SK-N-SH treated with all-trans-retinoic acid at 6 μM for 48 hours (cell line): ENCODE measurements at regions not wholly inside any gene's neighbourhood (a gene's known extent, or its start where the extent isn't known, plus 50 kb on each side); places are given as distances from the start of the nearest gene placed in this dataset.

Experiments used
- ARNTL ChIP-seq: fragments of 450-650 bp; formaldehyde crosslinking; IDR thresholded peaks from 2 replicates; pipeline ENCODE4 v1.5.0; 2020; ENCODE audit warnings: low read depth, mild to moderate bottlenecking, moderate library complexity, borderline replicate concordance
- ESRRG ChIP-seq: fragments of 250-450 bp; sonication (Bioruptor Pico); IDR thresholded peaks from 2 replicates; pipeline ENCODE4 v1.6.1; 2021; ENCODE audit warnings: mild to moderate bottlenecking
- GLIS3 ChIP-seq: fragments of 250-450 bp; sonication (Bioruptor Pico); IDR thresholded peaks from 2 replicates; pipeline ENCODE4 v1.5.0; 2020; ENCODE audit warnings: mild to moderate bottlenecking, moderate library complexity
- ISL1 ChIP-seq: fragments of 250-450 bp; sonication (Bioruptor Pico); IDR thresholded peaks from 2 replicates; pipeline ENCODE4 v2.1.2; 2022; ENCODE audit warnings: mild to moderate bottlenecking, moderate library complexity
- RARB ChIP-seq: fragments of 250-450 bp; sonication (Bioruptor Pico); IDR thresholded peaks from 2 replicates; pipeline ENCODE4 v1.8.0; 2021; ENCODE audit warnings: mild to moderate bottlenecking, moderate library complexity
- SNAI2 ChIP-seq: fragments of 250-450 bp; sonication (Bioruptor Pico); IDR thresholded peaks from 2 replicates; pipeline ENCODE4 v1.5.0; 2020; ENCODE audit warnings: mild to moderate bottlenecking, moderate library complexity
- TCF4 ChIP-seq: fragments of 250-450 bp; sonication (Bioruptor Pico); IDR thresholded peaks from 2 replicates; pipeline ENCODE4 v1.8.0; 2021; ENCODE audit warnings: mild to moderate bottlenecking, moderate library complexity, borderline replicate concordance
- TOX ChIP-seq: fragments of 250-450 bp; sonication (Bioruptor Pico); IDR thresholded peaks from 2 replicates; pipeline ENCODE4 v1.8.0; 2021; ENCODE audit warnings: mild to moderate bottlenecking, moderate library complexity, borderline replicate concordance
- ZFP3 ChIP-seq: fragments of 250-450 bp; sonication (Bioruptor Pico); IDR thresholded peaks from 2 replicates; pipeline ENCODE4 v1.5.0; 2020; ENCODE audit warnings: mild to moderate bottlenecking, moderate library complexity
- ZFP30 ChIP-seq: fragments of 450-650 bp; formaldehyde crosslinking; IDR thresholded peaks from 2 replicates; pipeline ENCODE4 v1.5.0; 2022; ENCODE audit warnings: mild to moderate bottlenecking, moderate library complexity
- TF ChIP-seq, protein P1 (sequence below): fragments of 250-450 bp; sonication (Bioruptor Pico); IDR thresholded peaks from 2 replicates; pipeline ENCODE4 v1.5.1; 2020; ENCODE audit warnings: low read depth, mild to moderate bottlenecking, moderate library complexity

DNA sequence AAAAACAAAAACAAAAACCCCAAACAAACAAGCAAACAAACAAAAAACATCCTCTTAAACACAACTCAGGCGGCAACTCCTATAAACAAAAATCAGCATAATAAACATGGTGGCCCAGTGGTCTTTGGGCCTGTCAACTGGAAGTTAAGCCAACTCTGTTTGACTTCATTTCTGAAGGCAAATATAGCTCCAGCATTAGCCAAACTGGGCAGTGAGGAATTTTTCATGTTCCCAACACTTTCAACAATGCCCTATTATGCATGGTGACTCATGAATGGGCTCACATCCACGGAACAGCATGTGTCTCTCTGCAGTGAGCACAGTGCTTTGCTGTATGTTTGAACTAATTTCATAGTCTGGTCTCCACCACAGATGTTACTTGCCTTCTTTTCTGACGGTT, 143.9 kb upstream of the STC2 start:
- TF ChIP-seq ESRRG (CRISPR knock-in tag) (no peak), ARNTL (CRISPR knock-in tag) (no peak), ISL1 (CRISPR knock-in tag) (peak; percentile 60), ZFP30 (no peak), ZFP3 (CRISPR knock-in tag) (peak; percentile 83), RARB (CRISPR knock-in tag) (no peak), GLIS3 (CRISPR knock-in tag) (no peak), TCF4 (no peak), SNAI2 (CRISPR knock-in tag) (no peak), TOX (no peak)
- TF ChIP-seq, protein P1, sequence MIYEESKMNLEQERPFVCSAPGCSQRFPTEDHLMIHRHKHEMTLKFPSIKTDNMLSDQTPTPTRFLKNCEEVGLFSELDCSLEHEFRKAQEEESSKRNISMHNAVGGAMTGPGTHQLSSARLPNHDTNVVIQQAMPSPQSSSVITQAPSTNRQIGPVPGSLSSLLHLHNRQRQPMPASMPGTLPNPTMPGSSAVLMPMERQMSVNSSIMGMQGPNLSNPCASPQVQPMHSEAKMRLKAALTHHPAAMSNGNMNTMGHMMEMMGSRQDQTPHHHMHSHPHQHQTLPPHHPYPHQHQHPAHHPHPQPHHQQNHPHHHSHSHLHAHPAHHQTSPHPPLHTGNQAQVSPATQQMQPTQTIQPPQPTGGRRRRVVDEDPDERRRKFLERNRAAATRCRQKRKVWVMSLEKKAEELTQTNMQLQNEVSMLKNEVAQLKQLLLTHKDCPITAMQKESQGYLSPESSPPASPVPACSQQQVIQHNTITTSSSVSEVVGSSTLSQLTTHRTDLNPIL (CRISPR knock-in tag) = 0 out of 2 replicates have a peak, but pooled peaks have one; percentile 38
